ENCODE measurements at regions not wholly inside any gene's neighbourhood (a gene's known extent, or its start where the extent isn't known, plus 50 kb on each side); places are given as distances from the start of the nearest gene placed in this dataset.

DNA sequence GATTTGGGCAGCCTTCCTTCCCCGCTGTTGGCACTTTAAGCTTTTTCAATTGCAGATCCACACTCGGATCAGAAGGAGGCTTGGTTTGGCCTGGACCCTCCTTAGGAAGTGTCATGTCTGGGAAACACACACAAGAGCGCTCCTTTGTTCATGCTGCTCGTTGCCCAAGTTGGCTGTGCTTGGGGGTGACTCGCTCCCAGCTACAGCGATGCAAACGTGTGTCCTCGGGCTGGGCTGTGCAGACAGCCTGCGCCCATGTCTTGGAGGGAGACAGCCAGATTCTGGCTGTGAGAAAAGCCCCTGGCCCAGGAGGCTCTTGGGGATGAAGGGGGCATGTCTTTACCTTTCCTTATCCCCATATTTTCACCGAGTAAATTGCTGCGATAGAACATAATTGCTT is 665.6 kb upstream of the EEF2KMT start:
- no peak overlapping the region for H3K4me3 ChIP-seq (ENCODE audit: low read depth, low read length)
- no peak for TF ChIP-seq POLR2A (IDR thresholded peaks at IDR 0.05; ENCODE audit: extremely low read depth, insufficient read length)
- no peak for DNase-seq (ENCODE audit: low read depth)

DNA sequence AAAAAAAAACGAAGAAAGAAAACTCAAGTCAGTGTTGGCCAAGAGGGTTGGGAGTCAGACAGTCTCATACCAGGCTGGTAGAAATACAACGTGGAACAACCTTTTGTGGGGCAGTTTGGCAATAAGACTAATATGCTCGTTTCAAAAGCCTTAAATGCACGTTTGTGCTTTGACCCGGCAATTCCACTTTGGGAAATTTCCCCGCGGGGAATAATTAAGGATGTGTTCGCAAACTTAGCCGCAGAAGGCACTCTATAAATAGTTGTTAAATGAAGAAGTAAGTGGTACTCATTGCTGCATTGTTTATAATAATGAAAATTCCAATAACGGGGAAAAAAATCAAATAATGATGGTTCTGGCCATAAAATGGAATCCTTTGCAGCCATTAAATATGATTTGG is 664.8 kb upstream of the EEF2KMT start:
- no peak for DNase-seq (ENCODE audit: low read depth)
- no peak overlapping the region for H3K4me3 ChIP-seq (ENCODE audit: low read depth, low read length)

DNA sequence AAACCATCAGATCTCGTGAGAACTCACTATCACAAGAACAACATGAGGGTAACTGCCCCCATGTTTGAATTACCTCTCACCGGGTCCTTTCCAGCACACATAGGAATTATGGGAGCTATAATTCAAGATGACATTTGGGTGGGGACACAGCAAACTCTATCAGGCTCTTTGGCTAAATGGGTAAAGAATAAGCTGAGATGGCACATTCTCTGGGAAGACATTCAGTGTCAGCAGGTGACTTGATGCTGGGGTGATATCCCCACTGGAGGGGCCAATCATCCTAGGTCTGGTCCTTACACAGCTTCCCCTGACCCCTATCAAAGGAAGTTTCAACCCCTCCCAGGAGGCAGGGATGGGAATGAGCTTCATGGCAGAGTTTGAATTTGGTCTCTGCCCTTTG is 664.0 kb upstream of the EEF2KMT start:
- H3K4me3 ChIP-seq (ENCODE audit: low read depth, low read length): no peak overlapping the region
- no peak for DNase-seq (ENCODE audit: low read depth)
- TF ChIP-seq MYC (IDR thresholded peaks at IDR 0.05; ENCODE audit: low read depth, low read length) (no peak), POLR2A (IDR thresholded peaks at IDR 0.05; ENCODE audit: extremely low read depth, insufficient read length) (no peak), MAX (IDR thresholded peaks at IDR 0.05; ENCODE audit: low read depth, low read length) (no peak), CTCF (IDR thresholded peaks at IDR 0.05; ENCODE audit: low read depth, low read length) (no peak)

More for the DNA sequence above, 664.8 kb upstream of the EEF2KMT start:
- no peak for TF ChIP-seq MYC (IDR thresholded peaks at IDR 0.05; ENCODE audit: low read depth, low read length)
- no peak for TF ChIP-seq CTCF (IDR thresholded peaks at IDR 0.05; ENCODE audit: low read depth, low read length)
- no peak for TF ChIP-seq MAX (IDR thresholded peaks at IDR 0.05; ENCODE audit: low read depth, low read length)
- TF ChIP-seq POLR2A (IDR thresholded peaks at IDR 0.05; ENCODE audit: extremely low read depth, insufficient read length): no peak

DNA sequence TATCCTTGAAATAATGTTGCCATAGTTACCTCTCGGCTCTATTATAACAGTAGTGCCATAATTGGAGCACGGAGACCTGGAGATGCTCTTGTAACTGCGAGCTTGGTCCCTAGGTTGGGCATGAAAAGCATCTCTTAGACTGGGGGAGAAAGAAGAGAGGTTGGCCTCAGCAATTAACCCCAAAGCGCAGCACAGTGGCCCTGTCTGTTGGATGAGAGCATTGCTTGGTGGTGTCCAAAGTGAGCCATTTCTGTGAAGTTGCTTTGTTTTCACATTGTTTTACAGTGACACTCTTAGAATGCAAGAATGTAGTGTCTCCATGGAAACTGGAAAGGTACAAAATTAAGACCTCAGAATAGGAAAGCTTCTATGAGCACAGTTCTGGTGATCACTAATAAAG is 660.7 kb upstream of the EEF2KMT start:
- no peak for DNase-seq (ENCODE audit: low read depth)

GRCh38 chr16:5756969-5757368 is 659.4 kb upstream of the EEF2KMT start:
- TF ChIP-seq CTCF (IDR thresholded peaks at IDR 0.05; ENCODE audit: low read depth, low read length): no peak
- TF ChIP-seq MAX (IDR thresholded peaks at IDR 0.05; ENCODE audit: low read depth, low read length): no peak
- no peak for TF ChIP-seq POLR2A (IDR thresholded peaks at IDR 0.05; ENCODE audit: extremely low read depth, insufficient read length)
- TF ChIP-seq MYC (IDR thresholded peaks at IDR 0.05; ENCODE audit: low read depth, low read length): no peak
- no peak for DNase-seq (ENCODE audit: low read depth)
- H3K4me3 ChIP-seq (ENCODE audit: low read depth, low read length): no peak overlapping the region

More for the DNA sequence above, 660.7 kb upstream of the EEF2KMT start:
- TF ChIP-seq MYC (IDR thresholded peaks at IDR 0.05; ENCODE audit: low read depth, low read length) (no peak), POLR2A (IDR thresholded peaks at IDR 0.05; ENCODE audit: extremely low read depth, insufficient read length) (no peak), MAX (IDR thresholded peaks at IDR 0.05; ENCODE audit: low read depth, low read length) (no peak), CTCF (IDR thresholded peaks at IDR 0.05; ENCODE audit: low read depth, low read length) (no peak)
- no peak overlapping the region for H3K4me3 ChIP-seq (ENCODE audit: low read depth, low read length)

DNA sequence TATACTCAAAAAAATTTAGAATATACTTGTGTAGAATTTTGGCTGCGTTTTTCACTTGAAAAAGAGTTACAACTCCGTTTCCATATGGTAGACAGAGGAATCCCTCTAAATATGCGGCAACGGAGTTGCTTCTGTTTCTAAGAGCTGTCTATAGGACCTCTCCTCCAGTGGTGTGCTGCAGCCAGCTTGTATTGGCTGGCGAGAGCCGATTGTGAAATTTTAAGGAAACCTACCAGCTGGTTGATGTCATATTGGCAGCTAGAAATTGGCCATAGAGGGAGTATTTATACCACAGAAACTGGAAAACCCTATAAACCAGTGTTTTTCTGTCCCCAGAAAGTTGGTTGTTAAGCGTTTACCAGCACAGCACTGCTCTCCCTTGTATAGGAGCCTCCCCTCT is 655.8 kb upstream of the EEF2KMT start:
- DNase-seq (ENCODE audit: low read depth): no peak
- no peak overlapping the region for H3K4me3 ChIP-seq (ENCODE audit: low read depth, low read length)
- TF ChIP-seq POLR2A (IDR thresholded peaks at IDR 0.05; ENCODE audit: extremely low read depth, insufficient read length): no peak
- TF ChIP-seq MYC (IDR thresholded peaks at IDR 0.05; ENCODE audit: low read depth, low read length): no peak
- no peak for TF ChIP-seq MAX (IDR thresholded peaks at IDR 0.05; ENCODE audit: low read depth, low read length)
- TF ChIP-seq CTCF (IDR thresholded peaks at IDR 0.05; ENCODE audit: low read depth, low read length): no peak
